ENCODE measurements at regions not wholly inside any gene's neighbourhood (a gene's known extent, or its start where the extent isn't known, plus 50 kb on each side); places are given as distances from the start of the nearest gene placed in this dataset.

- no peak for DNase-seq
These were observed 170.0 kb downstream of the TMEM38B start for GRCh38 chr9:105864248-105864898.

- no peak for DNase-seq
These were observed 170.9 kb downstream of the TMEM38B start for GRCh38 chr9:105865285-105865684.

DNA sequence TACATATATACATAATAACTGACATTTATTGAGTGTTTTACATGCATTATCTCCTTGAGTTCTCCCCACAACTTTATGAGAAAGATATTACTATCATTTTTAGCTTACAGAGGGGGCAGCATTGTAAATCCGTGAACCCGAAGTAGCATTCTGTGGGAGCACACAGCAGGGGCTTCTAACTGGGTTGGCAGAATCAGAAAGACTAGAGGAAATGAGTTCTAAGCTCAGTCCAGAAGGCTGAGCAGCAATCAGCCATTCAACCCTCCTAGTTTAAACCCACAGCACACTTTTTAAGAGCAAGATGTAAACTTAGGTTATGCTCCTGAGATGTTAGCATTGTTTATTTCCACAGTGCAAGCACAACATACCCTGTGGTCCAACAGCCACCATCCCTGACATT, 177.2 kb downstream of the TMEM38B start:
- DNase-seq = no peak

DNA sequence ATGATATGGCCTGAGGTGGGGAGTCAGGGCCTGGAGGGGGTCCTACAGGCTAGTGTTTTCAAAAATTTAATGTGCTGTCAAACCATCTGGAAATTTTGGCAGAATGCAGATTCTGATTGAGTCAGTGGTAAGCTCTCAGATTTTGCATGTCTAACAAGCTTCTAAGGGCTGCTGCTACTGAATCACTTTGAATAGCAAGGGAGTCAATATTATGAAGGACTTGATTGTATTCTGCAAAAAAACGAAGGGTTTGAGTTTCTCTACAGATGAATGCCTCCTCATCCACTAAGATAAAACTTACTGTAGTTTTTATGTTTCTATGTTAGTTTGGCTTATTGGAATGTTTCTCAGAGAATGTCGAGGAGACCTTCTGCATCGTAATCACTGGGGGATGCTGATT, 179.5 kb downstream of the TMEM38B start:
- no peak for DNase-seq

- DNase-seq = peak; percentile 96
These were observed 183.4 kb downstream of the TMEM38B start for GRCh38 chr9:105877721-105878120.

- no peak for DNase-seq
These were observed 184.8 kb downstream of the TMEM38B start for GRCh38 chr9:105879181-105879580.

- DNase-seq = peak; percentile 14
These were observed 186.2 kb downstream of the TMEM38B start for GRCh38 chr9:105880517-105880916.

GRCh38 chr9:105881021-105881420, 186.7 kb downstream of the TMEM38B start:
- DNase-seq = no peak

DNA sequence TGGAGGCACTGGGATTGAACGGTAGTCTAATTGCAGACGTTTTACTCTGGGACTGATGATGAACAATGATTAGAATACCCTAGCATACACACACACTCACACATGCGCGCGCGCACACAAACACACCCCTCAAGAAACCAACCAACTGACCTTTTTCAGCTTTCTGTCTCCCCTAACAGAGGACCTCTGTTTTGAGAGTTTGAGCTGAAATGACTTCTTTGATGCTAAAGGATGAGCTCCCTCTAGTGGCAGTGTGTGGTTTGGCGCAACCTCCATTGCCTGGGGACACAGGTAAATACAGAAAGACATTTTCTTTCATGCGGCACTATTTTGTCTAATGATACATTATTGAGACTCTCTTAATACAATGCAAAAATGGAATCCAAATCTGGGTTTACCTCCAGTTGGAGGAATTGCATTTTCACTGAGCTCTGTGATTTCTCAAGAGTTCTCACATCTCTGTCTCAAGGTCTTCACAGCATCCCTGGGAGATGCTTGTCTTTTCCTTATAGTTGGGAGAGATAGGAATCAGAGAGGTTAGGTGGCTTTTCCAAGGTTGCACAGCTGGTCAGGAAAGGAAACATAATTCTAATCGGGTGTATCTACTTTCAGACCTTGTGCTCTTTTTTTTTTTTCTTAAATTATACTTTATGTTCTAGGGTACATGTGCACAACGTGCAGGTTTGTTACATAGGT, 187.5 kb downstream of the TMEM38B start:
- DNase-seq = peak; percentile 83

GRCh38 chr9:105883847-105884246, 189.5 kb downstream of the TMEM38B start:
- DNase-seq = no peak

GRCh38 chr9:105884416-105884815, 190.1 kb downstream of the TMEM38B start:
- no peak for DNase-seq

DNA sequence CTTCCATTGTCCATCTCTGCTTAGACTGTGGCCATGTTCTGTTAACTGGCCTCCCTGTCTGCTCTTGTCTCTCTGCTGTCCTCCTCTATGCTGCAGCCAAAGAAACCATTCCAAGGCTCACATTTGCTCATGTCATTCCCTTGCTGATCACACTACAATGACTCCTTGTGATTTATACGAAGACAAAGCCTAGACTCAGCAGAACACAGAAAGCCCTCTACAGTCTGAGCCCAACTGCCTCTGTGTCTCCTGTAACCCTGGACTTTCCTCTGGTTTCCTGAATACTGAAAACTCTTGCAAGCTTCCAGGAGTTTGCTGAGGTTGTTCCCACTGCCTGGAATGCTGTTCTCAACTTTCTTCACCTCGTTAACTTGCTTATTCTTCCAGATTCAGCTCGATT, 191.8 kb downstream of the TMEM38B start:
- no peak for DNase-seq

DNA sequence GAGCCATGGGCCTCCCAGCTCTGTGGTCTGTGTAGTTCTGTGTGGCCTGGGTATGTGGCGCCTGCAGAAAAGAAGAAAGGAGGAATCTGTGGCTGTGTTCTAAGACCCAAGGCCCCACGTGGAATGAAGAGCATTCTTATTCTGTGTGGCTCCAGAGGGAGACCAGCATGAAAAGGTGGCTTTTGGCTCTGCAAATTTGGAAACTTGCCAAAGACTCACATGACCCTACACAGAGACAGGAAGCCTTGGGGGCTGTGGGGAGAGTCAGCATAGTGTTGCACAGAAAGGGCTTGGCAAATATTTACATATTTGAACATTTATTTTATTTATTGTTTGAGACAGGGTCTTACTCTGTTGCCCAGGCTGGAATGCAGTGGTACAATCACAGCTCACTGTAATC, 193.3 kb downstream of the TMEM38B start:
- peak; percentile 67 for DNase-seq

- no peak for DNase-seq
These were observed 195.9 kb downstream of the TMEM38B start for GRCh38 chr9:105890046-105890822.

GRCh38 chr9:105900123-105900522, 205.8 kb downstream of the TMEM38B start:
- DNase-seq = peak; percentile 25

DNA sequence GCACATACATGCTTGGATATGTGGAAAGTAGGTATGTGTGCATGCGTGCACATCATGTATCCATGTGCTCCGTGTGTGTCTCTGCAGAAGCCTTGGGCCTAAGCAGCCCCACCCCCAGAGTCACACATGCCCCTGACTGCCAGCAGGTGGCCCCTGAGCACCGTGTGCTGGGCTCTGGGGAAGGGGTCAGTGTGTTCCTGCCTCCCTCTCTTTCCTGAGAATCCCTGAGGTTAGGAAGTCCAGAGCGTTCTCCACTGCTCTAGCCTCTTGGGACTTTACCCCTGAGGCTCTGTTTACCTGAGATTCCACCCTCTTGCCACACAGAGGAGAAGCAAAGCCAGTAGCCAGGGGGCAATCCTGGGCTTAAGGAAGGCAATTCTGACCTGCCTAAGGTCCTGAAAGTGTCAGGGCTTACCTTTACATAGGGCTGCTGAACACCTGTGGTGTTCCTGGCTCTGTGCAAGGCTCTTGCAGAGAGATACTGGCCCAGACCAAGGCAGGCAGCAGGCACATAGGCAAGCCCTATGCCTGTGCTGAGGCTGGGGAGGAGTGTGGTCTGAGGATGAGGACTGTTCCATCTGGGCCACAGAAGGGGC, 207.3 kb downstream of the TMEM38B start:
- DNase-seq = peak; percentile 71

DNA sequence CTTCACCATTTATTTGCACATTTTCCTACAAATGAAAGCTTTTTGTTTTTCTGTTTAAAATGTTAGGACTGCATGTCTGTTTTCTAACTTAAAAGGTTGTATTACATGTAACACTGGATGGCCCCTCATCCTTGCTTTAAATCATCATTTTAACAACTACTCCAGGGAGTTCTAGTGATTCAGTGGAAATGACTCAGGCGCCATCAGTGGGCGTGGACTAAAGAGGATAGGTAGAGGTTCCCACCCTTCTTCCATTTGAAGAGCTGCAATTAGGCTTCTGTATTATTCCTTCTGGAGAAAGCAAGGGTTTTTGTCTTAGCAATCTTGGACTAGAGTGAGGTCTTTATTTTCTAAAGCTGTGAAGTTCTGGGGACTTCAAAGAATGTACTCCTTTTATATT, 213.7 kb downstream of the TMEM38B start:
- no peak for DNase-seq

GRCh38 chr9:105911104-105911911, 217.0 kb downstream of the TMEM38B start:
- no peak for DNase-seq

DNA sequence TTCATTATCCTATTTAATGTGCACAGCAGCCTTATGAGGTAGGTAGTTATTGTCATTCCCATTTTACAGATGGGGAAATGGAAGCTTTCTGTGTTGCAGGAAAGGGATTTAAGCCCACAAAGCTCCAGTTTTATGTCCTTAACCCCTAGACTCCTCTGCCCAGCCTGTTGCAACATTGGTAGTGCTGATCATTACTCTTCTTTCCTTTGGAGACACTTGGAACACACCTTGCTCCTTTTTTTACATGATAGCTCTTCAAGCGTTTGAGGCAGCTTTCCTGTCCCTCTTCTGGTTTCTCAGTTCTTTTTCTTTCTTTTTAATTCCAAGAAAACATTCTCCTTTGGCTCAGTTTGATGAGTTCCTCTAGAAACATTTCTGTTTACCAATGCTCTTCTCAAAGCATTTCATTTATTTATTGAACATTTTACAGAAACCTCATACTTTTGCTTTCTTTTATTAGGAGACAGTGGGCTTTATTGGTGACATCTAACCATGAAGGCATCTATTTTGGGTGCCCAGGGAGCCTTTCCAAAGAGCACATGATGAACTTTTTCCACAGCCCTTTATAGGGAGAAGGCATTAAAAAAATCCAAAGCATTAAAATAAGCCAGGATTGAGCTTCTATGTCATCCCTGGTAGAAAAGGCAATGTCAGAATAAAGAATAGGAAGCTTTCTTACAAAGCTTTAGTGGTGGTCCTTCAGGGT, 218.0 kb downstream of the TMEM38B start:
- no peak for DNase-seq

- peak; percentile 38 for DNase-seq
These were observed 218.6 kb downstream of the TMEM38B start for GRCh38 chr9:105912863-105913516.

DNA sequence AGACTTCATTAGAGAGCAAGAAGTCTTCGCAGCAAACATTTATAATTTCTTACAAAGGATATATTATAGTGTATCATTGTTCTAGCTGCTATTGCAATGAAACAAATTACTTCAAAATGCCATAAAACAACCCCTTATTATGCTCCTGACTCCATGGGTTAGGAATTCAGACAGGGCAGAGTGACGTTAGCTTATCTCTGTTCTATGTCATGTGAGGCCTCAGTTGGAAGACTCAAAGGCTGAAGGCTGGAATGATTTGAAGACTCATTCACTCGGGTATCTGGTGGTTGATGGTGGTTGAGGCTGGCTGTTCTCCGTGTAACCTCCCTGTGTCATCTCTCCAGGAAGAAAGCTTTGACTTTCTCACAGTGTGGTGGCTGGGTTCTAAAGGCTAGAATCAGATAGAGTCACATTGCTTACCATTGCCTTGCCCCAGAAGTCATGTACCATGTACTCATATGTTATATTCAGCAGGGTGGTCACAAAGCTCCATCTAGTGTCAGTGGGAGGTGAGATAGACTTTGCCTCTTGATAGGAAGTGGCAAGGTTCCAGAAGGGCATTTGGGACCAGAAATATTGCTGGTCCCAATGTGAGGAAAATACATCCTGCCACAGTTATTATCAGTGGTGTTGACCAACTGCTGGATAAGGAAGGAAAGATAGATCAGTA, 226.9 kb downstream of the TMEM38B start:
- peak; percentile 5 for DNase-seq
